LNCaP clone FGC (cell line): ENCODE measurements at regions not wholly inside any gene's neighbourhood (a gene's known extent, or its start where the extent isn't known, plus 50 kb on each side); places are given as distances from the start of the nearest gene placed in this dataset.

Source experiments
- DNase-seq: peaks from one replicate; pipeline ENCODE4 v3.0.0-alpha.2; 2011; ENCODE audit warnings: low read depth
- H3K4me3 ChIP-seq: 2 replicates; pipeline ENCODE4 v1.5.1; 2011; ENCODE audit warnings: mild to moderate bottlenecking, low read depth, low read length, control low read depth
- TF ChIP-seq, protein P1 (sequence below): IDR thresholded peaks from 2 replicates; pipeline ENCODE4 v1.5.1; 2012; ENCODE audit warnings: mild to moderate bottlenecking; ENCODE audit not compliant: control insufficient read depth, insufficient read depth; ENCODE audit errors: extremely low read depth

GRCh38 chr2:117071556-117072102 lies 742.9 kb upstream of the DDX18 start:
- no peak overlapping the region for H3K4me3 ChIP-seq
- no peak for DNase-seq
- TF ChIP-seq, protein P1, sequence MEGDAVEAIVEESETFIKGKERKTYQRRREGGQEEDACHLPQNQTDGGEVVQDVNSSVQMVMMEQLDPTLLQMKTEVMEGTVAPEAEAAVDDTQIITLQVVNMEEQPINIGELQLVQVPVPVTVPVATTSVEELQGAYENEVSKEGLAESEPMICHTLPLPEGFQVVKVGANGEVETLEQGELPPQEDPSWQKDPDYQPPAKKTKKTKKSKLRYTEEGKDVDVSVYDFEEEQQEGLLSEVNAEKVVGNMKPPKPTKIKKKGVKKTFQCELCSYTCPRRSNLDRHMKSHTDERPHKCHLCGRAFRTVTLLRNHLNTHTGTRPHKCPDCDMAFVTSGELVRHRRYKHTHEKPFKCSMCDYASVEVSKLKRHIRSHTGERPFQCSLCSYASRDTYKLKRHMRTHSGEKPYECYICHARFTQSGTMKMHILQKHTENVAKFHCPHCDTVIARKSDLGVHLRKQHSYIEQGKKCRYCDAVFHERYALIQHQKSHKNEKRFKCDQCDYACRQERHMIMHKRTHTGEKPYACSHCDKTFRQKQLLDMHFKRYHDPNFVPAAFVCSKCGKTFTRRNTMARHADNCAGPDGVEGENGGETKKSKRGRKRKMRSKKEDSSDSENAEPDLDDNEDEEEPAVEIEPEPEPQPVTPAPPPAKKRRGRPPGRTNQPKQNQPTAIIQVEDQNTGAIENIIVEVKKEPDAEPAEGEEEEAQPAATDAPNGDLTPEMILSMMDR, result no peak

DNA sequence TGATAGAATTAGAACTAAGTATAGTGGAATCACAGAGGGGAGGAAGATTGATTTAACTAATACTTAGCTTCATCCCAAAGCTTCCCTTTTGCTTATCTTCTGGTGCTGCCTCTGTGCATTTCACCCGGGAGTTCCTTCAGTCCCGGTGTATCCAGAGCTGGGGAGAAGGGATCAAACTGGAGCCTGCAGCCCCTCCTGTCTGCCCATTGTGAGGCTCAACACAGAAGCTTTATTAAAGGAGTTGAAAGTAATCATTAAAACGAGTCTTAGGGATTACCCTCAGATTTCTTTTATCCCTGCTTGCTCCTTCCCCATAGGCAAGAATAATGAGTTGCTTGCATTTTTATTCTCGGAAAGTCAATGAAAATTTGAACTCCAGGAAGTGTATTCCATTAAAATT lies 739.7 kb upstream of the DDX18 start:
- TF ChIP-seq, protein P1, result no peak
- DNase-seq, result no peak

GRCh38 chr2:117085256-117085655 lies 729.2 kb upstream of the DDX18 start:
- TF ChIP-seq, protein P1, result no peak
- DNase-seq, result no peak
- no peak overlapping the region for H3K4me3 ChIP-seq

More for the DNA sequence above, 739.7 kb upstream of the DDX18 start:
- no peak overlapping the region for H3K4me3 ChIP-seq

DNA sequence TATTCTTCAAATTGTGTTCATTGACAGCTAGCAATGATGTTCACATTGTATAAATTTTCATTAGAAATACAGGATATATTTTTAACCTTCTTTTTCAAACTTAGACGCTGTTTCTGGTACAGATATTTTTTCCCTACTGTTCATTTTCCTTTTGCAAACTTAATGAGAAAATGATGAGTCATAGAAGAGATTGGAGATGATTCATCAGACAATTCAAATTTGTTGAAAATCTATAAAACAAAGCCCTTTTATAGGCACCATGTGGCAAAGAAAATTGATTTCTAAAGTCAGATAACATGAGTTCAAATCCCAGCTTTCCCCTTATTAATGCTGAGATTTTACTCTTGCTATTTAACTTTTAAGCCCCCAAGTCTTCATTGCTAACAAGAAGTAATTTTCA lies 728.8 kb upstream of the DDX18 start:
- no peak for DNase-seq
- TF ChIP-seq, protein P1, result no peak
- no peak overlapping the region for H3K4me3 ChIP-seq

GRCh38 chr2:117086174-117086942 lies 728.1 kb upstream of the DDX18 start:
- TF ChIP-seq, protein P1, result no peak
- no peak overlapping the region for H3K4me3 ChIP-seq
- DNase-seq, result no peak

- no peak overlapping the region for H3K4me3 ChIP-seq
- TF ChIP-seq, protein P1, result no peak
- no peak for DNase-seq
Observed at GRCh38 chr2:117086943-117087250, 727.6 kb upstream of the DDX18 start.
